GM21786 (cell line): ENCODE measurements at regions not wholly inside any gene's neighbourhood (a gene's known extent, or its start where the extent isn't known, plus 50 kb on each side); places are given as distances from the start of the nearest gene placed in this dataset.
"Not testable (repeated sequence)": the region's sequence is repeated elsewhere in the genome, so short reads cannot be mapped to it uniquely, and the experiment has no call there.

Experiments
- ATAC-seq: cut with Tn5 transposase; IDR thresholded peaks from one replicate; pipeline ENCODE4 v1.9.1; 2021; ENCODE audit not compliant: unreplicated experiment

DNA sequence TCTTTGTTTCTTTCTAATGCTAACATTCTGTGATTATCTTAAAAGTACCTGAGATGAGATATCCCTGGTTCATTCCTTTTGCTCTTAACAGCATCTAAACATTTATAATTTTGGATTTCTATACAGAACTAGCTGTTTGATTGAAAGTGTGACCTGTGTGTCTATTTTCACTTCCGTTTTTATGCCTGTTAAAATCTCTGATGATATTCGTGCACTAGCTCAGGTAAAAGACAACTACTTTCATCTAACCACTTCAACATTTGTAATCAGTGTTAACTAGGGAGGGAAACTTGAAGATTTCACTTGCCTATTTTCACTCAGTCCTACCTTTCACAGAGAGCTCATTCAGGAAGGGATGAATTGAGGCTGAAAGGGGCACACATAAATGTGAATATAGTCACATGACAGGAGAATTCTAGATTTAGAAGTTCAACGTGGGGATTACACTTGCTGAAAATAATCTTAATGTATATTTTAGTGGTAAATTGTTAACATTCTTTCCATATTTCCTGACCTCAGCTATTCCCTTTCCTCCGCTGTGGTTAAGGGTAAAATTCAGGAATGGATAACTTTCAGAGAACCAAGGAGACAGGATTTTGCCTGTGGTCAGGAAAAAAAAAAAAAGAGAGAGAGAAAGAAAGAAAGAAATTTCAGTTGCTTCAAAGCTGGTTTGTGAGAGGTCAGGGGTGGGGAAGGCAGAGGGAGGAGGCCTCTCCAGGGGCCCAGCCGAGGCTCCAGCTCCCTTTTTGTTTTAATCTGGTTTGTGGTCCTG lies 159.8 kb upstream of the TSC22D2 start:
- no peak for ATAC-seq

DNA sequence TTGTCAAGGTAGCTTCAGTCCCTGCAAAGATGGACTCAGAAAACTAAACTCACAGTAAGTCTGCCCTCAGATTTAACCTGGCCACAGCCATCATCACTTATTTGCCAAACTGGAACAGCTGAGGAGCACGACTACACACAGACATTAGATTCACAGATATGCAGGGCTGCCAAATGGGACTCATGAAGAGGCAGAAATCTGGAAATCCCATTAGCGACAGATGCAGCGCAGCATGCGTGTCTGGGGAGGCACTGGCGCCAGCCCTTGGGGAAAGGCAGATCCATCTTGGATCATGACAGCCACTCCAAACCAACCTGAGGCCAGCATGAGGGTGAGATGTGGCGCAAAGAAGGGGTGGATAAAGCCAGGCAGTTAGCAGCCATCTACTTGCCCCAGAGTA lies 160.7 kb upstream of the TSC22D2 start:
- ATAC-seq: no peak

DNA sequence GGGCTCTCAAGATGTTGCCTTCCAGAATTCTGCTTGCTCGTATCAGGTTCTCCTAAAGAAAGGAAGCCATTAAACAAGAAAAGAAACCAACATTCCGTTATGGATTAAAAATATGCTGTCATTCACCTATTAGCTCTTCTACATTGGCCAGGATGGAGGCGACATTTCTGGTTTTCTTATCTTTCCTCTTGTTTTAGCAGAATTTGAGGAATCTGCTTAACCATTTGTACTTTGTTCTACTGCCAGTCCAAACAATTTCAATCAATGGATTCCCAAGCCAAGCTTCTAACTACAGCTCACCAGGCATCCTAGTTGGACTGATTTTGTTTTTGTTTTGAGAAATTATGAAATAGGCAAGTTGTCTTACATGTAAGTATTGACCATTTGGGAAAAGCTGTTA lies 164.6 kb upstream of the TSC22D2 start:
- ATAC-seq: no peak

DNA sequence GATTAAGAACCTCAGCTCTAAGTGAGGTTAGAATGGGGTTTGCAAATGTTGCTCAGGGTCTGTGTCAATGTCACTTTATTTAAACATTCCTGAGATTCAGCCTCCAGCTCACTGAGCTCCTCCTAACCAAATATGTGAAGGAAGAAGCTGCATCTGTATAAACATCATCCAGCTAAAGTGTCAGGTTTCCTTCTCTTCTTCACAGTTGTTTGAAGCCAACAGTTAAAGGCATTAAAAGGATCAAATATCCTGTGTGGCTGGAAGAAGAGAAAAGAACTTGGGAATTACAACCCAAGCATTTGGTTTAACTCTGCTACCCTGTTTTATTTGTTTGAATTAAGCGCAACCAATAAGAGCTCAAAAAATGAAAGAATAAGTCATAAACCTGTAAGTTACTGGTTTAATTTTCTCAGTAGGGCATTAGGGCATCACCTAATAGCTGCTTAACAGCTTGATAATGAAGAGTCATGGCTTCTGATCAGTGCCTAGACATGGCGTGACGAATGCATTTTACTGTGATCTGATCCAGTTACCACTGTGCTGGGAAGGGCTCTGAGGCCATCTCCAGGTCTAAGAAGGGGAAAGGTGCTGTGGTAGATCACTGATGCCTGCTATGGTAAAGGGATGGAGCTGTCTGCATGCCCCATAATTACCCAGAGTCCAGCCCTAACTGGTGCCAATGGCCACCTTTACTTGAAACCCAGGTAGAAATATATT lies 165.7 kb upstream of the TSC22D2 start:
- ATAC-seq: no peak

DNA sequence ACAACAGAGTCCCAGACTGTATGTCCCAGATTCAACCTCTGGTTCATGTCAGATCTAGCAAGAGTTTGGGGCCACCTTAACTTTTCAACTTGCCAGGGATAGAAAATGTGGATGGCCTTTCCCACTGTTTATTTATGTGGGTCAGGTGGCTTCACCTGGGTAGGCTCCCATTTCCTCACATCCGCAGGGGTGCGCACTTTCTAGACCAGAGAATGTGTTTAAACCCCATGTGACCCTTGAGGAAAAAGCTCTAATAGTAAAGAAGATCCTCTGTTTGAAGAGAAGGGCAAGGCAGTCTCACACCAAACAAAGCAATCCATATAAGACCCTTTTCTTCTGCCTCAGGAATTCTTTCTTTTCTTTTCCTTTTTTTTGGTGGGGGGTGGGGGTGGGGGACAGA lies 167.2 kb upstream of the TSC22D2 start:
- ATAC-seq: no peak

DNA sequence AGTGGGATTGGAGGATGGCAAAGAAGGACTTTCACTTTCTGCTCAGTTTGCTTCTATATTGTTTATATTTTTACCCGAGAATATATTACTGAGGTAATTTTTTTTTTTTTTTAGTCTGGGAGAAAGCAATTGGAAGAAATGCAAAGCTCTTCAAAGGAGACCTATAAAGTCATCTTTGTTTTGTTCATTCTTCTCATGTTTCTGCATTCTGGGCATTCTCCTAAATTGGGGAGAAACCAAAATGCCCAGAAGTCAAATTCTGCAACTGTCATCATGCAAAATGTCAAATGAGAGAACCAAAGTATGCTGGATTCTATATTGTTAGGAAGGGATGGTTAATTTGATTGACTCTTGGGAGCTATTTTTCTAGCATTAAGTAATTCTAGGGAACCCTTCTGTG lies 168.3 kb upstream of the TSC22D2 start:
- ATAC-seq: no peak

DNA sequence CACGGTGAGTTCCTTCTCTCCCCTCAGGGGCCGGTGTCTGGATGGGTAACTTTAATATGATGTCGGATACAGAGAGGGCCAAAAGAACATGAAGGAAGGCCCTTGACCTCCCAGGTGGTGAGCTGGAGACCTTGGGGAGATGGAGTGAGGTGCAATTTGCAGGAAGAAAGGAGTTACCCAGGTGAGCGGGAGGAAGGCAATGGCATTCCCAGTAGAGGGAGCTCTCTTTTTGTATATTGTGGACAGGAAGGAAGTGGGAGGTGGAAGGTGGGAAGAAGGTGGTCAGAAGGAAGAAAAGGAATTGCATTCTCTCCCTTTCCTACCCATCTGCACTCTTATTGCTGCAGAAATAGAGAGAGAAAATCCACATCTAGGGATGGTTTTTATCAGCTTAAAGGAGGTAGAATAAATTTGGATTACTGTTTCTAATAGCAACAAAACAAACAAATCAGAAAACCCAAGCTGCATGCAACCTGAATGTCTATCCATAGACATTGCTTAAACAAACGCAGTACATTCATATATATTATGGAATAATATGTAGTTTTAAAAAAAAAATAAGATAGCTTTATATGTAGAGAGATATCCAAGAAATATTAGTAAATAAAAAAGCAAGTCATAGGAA lies 169.0 kb upstream of the TSC22D2 start:
- ATAC-seq: no peak

DNA sequence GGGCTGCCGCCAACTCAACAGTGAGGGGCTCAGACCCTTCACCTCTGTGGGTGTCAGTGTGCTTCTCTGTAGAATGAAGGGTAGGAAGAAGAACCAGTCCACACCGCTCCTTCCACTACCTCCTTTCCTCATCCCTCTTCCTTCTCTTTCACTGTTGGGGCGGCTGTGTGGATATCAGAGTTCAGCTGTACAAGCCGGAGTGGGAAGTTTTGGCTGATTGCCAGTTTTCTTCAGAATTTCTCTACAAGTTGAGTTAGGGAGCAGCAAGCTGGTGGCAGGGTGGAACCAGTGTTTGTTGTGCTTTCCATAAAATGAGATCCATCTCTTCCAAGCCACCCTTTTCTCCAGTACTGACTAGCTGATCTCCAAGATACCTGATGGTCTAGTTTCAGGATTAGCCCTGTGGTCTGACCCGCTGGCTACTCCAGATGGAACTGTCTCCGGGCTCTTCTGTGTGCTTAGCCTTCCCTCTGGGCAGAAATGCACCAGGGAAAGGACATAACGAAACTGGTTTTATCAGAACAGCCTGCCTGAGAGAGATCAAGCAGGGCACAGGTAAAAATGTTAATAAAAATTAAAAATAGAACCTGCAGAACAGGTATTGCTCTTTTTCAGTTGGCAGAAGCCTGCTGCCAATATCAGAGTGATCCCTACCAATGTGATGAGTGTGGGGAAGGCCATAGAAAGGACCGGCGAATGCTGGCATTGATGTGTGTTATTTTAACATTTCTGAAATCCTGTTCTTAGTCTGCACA lies 169.9 kb upstream of the TSC22D2 start:
- ATAC-seq: no peak

DNA sequence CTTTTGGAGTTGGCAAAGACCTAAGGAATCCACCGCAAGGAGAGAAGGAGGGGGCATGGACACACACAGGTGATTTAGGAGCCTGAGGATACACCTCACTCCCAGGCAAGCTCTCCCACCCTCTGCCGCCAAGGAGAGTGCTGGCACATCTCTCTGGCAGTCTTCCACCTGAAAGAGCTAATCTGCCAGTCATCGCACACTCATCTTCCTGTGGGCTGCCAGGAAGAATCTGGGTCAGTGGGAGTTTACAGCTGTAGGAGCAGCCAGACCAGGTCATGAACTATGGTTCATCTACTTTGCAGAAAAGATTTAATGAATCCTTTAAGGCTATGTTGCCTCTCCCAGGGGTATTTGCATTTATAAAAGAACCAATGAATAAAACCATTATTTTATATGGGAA lies 170.6 kb upstream of the TSC22D2 start:
- ATAC-seq: no peak

DNA sequence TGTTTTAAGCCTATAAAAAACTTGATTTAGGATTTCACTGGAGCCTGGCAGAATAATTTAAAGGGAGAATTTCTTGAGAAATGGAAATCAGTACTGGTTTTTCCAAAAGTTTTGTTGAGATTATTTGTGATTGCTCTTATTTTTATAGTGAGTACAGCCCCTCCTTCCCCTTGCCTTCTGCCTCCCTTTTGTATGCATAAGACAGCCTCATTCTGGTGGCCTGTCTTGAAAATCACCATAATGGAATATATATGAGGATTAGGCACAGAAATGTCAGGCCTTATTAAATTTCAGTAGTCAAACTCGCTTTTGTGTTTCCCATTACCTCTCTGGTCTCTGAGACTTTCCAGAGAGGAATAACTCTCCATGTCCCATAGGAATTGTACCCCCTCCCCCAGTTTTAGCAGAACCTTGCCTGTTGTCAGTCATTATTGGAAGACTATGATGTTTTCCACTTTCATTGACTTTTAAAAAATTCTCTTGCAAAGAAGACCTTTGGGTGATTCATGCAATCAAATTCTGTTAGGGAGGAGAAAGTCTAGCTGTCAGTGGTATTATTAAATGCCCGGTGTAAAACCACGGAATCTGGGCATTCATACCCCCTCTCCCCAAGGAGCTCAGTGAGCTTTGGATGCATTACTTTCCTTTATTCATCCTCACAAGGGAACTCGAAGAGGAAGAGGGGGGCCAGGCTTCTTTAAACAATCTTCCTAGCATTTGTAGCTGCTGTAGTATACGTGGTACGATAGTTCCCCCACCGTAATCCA lies 171.6 kb upstream of the TSC22D2 start:
- no peak for ATAC-seq

DNA sequence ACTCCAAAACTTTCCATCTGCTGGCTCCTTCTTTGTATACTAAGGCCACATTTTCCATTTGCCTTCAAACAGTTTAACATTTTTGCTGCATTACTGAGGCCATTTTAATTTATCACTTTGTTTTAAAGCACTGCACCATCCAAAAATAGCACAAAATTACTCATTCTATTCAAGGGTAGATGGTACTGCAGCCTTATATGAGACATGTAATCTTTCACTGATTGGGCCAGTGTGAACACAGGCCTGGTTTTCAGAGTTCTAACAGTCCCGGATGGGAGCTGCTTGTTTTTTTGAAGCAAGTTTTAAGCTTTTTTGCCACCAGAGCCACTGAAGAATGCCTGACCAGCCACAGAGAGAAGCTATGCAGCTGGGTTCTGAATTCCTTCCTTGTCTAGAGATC lies 172.3 kb upstream of the TSC22D2 start:
- no peak for ATAC-seq

DNA sequence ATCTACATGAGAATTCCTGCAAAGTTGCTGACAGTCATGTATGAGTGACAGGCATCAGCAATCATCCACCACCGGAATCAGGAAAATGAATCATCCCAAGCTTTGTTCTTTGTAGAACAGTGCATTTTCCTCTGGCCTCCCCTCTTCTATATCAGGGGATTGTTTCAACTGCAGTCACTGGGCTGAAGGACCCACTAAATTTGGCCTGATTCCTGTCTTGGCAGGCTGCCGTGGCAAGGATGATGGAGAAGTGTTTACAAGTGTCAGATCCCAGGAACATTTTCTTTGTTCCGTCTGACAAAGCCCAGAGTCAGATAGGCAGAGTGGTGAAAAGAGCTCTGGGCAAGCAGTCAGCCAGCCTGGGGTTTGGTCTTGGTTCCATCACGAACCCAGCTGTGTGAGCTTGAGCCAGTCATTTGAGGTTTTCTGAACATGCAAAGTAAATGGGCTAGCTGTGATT lies 175.1 kb upstream of the TSC22D2 start:
- ATAC-seq: no peak

DNA sequence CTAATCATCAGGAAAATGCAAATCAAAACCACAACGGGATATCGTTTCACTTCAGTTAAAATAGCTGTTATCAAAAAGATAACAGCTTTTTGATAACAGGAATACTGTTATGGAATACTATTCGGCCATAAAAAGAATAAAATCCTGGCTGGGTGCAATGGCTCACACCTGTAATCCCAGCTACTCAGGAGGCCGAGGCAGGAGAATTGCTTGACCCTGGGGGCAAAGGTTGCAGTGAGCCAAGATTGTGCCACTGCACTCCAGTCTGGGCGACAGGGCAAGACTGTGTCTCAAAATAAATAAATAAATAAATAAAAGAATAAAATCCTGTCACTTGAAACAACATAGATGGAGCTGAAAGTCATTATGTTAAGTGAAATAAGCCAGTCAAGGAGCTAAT lies 178.1 kb upstream of the TSC22D2 start:
- ATAC-seq: no peak

DNA sequence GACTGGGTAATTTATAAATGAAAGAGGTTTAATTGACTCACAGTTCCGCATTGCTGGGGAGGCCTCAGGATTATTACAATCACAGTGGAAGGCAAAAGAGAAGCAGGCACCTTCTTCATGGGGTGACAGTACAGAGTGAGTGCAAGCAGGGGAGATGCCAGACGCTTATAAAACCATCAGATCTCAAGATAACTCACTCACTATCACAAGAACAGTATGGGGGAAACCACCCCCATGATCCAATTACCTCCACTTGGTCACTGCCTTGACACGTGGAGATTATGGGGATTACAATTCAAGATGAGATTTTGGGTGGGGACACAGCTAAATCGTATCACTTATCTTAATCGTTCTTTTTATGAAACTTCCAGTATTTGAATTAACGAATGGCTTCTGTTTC lies 179.5 kb upstream of the TSC22D2 start:
- not testable (repeated sequence) for ATAC-seq

DNA sequence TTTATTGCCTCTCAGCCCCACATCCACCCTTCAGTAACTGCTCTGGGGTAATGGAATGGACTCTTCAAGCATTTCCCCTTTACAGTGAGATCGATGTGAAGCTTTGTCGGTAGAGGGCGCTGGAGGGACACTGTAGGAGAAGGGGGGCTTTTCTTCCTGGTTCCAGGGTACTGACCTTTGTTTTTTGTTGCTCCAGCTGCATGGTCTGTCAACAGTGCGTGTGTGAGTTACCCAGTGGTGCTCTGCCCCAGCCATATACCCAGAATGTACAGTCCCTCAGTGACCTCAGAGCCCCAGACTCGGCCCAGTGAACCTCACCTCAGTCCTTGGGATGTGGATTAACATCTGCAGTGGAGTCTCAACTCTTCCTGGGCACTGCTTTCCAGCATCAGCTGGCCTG lies 180.3 kb upstream of the TSC22D2 start:
- peak; percentile 76 for ATAC-seq

DNA sequence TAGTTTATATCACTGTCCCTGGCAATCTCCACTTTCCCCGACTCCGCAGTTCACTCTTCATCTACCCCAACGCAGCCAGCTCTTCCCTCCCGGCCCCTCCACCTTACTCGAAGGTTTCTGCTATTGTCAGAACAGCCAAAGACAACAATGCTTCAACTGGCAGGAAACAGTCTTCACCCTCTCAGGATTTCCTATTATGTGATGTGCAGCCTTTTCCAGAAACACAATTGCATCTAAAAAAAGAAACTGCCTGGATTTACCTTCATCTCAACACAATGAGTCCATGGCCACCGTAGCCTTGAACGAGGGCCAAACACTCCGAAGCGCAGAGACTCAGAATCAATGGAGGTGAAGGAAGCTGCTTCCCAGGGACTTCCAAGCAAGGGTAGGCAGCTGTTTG lies 182.1 kb upstream of the TSC22D2 start:
- no peak for ATAC-seq

DNA sequence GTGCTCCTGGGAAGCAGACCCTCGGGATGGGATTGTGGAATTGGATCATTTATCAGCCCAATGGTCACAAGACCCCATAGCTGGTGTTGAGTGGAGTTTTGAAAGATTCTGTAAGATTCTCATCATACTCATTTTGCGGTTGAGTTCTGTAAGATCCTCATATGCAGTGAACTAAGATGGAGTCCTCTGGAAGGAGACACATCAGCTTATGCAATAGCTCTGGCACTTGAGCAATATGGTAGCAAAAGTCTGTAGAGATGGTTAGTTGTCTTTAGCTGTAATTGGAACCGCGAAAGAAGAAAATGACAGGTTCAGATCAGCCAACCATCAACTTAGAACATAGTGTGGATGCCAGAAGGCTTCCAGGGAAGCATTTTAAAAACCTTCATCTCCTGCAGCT lies 184.5 kb upstream of the TSC22D2 start:
- no peak for ATAC-seq

DNA sequence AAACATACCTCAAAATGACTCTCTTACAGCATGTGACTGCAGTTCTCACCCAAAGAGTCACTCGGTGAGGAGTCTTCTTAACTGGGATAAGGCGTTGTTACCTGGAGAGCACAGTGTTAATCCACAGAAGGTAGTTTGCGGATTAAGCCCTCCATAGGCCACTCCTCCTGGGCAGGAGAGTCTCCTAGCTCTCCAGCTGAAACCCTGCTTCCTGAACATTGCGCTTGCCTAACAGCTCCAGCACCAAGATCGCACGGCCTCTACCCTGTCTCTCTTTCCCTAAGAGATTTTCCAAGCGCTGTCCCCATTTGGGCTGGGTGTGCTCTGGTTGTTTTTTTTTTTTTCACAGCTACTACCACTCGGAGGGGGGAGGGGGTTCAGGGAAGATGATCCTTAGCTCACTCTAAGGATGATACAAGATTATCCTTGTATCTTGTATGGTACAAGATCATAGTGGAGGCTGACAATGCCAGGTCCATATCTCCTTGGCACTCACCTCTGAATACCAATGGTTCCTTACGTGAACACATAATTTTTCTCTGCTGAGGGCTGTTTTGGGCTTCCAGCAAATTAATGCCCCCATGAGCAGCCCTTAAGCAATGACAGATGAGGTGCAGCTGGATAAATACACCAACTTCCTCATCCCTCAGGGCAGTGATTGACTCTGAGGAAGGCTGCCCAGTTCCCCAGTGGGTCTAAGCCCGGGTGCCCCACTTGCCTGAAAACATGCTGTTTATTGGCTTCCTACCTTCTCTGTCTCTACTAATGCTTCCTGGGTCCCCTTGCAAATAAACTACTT lies 185.2 kb upstream of the TSC22D2 start:
- no peak for ATAC-seq

DNA sequence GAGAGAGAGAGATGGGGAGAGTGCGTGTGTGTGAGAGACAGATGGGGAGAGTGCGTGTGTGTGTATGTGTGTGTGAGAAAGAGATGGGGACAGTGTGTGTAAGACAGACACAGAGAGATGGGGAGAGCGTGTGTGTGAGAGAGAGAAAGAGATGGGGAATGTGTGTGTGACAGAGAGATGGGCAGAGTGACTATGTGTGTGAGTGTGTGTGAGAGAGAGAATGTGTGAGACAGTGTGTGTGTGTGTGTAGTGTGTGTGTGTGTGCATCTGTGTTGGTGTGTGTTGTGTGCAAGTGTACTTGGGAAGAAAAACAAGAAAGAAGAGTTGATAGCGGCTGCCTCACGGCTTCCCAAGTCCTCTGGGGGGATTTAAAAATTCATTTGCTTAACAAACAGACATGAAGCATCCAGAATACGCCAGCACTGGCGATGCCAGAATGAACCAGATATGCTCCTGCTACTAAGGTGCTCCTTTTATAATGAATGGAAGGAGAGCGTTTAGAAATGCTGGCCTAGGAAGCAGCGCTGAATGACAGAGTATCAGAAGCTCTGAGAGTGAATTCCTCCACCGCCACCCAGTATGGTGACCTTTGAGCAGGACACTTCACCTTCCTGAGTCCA lies 186.1 kb upstream of the TSC22D2 start:
- no peak for ATAC-seq
